Neural progenitor cell (in vitro differentiated cells): ENCODE measurements at regions not wholly inside any gene's neighbourhood (a gene's known extent, or its start where the extent isn't known, plus 50 kb on each side); places are given as distances from the start of the nearest gene placed in this dataset.

ENCODE experiments used
- DNase-seq: peaks from one replicate; pipeline ENCODE4 v3.0.0-alpha.2; 2016; ENCODE audit warnings: low spot score
- H2AFZ ChIP-seq: fragments of 200-600 bp; sonication (generic); replicated peaks from 2 replicates; pipeline ENCODE4 v1.6.1; 2016; ENCODE audit warnings: antibody characterized with exemption
- H3F3A ChIP-seq: fragments of 200-600 bp; sonication (generic); 2 replicates; pipeline ENCODE4 v1.6.1; 2016; ENCODE audit warnings: antibody characterized with exemption, low read depth
- H3K27ac ChIP-seq: fragments of 200-600 bp; sonication (generic); 2 replicates; pipeline ENCODE4 v1.5.1; 2016; ENCODE audit warnings: mild to moderate bottlenecking
- H3K27me3 ChIP-seq: fragments of 200-600 bp; sonication (generic); 2 replicates; pipeline ENCODE4 v1.6.1; 2016; ENCODE audit warnings: mild to moderate bottlenecking, moderate library complexity
- H3K36me3 ChIP-seq: fragments of 200-600 bp; sonication (generic); 2 replicates; pipeline ENCODE4 v1.5.1; 2016
- H3K4me1 ChIP-seq: fragments of 200-600 bp; sonication (generic); 2 replicates; pipeline ENCODE4 v1.6.1; 2016; ENCODE audit warnings: mixed run types
- H3K4me2 ChIP-seq: fragments of 200-600 bp; sonication (generic); 2 replicates; pipeline ENCODE4 v1.6.1; 2016
- H3K4me3 ChIP-seq: fragments of 200-600 bp; sonication (generic); 2 replicates; pipeline ENCODE4 v1.5.1; 2016
- H3K79me2 ChIP-seq: fragments of 200-600 bp; sonication (generic); 2 replicates; pipeline ENCODE4 v1.6.1; 2016; ENCODE audit warnings: low read depth
- H3K9ac ChIP-seq: fragments of 200-600 bp; sonication (generic); 2 replicates; pipeline ENCODE4 v1.6.1; 2016
- H3K9me3 ChIP-seq: fragments of 200-600 bp; sonication (generic); 2 replicates; pipeline ENCODE4 v1.5.1; 2016; ENCODE audit warnings: low read depth
- H4K20me1 ChIP-seq: fragments of 200-600 bp; sonication (generic); 2 replicates; pipeline ENCODE4 v1.6.1; 2016; ENCODE audit warnings: low read depth
- H3K27ac Mint-ChIP-seq: 3 replicates; pipeline ENCODE4 v1.8.0; 2021; ENCODE audit warnings: mixed read lengths
- H3K27me3 Mint-ChIP-seq: 2 replicates; pipeline ENCODE4 v1.8.0; 2022; ENCODE audit warnings: low read depth, mild to moderate bottlenecking, inconsistent platforms, moderate library complexity, mixed read lengths; ENCODE audit not compliant: insufficient read depth
- H3K36me3 Mint-ChIP-seq: 3 replicates; pipeline ENCODE4 v1.8.0; 2021; ENCODE audit warnings: mixed read lengths
- H3K4me1 Mint-ChIP-seq: 3 replicates; pipeline ENCODE4 v1.8.0; 2021; ENCODE audit warnings: mixed read lengths
- H3K4me3 Mint-ChIP-seq: 3 replicates; pipeline ENCODE4 v1.8.0; 2021; ENCODE audit warnings: mild to moderate bottlenecking, moderate library complexity, mixed read lengths
- H3K9me3 Mint-ChIP-seq: 3 replicates; pipeline ENCODE4 v1.8.0; 2020; ENCODE audit warnings: mixed read lengths
- CTCF ChIP-seq: fragments of 200-600 bp; sonication (generic); IDR thresholded peaks from 2 replicates; pipeline ENCODE4 v1.5.1; 2017; ENCODE audit warnings: antibody characterized with exemption, mild to moderate bottlenecking
- EZH2 ChIP-seq: fragments of 200-600 bp; sonication (generic); IDR thresholded peaks from 2 replicates; pipeline ENCODE4 v1.6.1; 2017; ENCODE audit warnings: antibody characterized with exemption, mild to moderate bottlenecking, moderate library complexity
- EZH2phosphoT487 ChIP-seq: fragments of 200-600 bp; sonication (generic); IDR thresholded peaks from 2 replicates; pipeline ENCODE4 v1.6.1; 2017; ENCODE audit warnings: antibody characterized with exemption

DNA sequence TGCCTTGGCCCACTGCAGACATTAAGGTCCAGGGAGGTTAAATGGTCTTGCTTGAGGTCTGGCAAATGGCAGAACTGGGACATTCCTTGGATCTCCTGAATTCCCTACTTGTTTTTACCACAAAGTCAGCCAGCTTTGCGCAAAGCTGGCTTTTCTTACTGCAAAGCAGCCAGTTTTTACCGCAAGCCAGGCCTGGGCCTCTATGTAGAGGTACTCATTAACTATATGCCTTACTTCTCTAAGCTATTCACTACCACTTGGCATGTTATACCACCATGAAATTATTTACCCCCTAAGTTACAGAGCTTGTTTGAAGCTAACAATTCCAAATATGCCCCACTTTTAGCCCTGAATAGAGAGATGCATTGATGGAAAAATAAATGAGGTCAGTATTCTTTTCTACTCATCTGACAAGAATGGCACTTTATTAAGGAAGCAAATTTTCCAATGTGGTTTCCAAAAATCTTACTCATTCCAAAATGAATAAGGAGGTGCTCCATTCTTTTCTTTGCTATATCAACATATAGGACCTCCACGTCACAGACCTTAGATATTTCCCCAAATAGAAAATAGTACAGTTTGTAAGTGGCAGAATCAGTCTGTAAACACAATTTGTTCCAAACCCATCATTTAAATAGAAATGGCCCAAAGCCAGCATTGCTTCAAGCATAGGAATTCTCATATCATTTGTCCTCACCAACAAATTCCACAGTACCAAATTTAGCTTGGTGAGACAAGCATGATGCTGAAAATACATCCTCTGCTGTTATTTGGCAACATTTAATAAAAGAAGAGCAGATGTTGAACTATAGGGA, 143.9 kb upstream of the TSC22D1 start:
- TF ChIP-seq CTCF (no peak), EZH2phosphoT487 (no peak), EZH2 (no peak)
- Histone ChIP-seq H3F3A (no peaks in the 10 kb centered on the region), H3K27me3 (no peaks in the 10 kb centered on the region), H3K4me1 (no peaks in the 10 kb centered on the region), H4K20me1 (no peaks in the 10 kb centered on the region), H3K36me3 (no peaks in the 10 kb centered on the region), H3K79me2 (no peaks in the 10 kb centered on the region), H3K27ac (no peak overlapping the region), H3K9ac (no peak overlapping the region), H3K4me2 (no peak overlapping the region), H3K4me3 (no peak overlapping the region), H2AFZ (peak overlapping the region; percentile 5), H3K9me3 (no peaks in the 10 kb centered on the region)
- H3K27me3 Mint-ChIP-seq: peaks cover 3% of the 10 kb centered on the region
- no peak overlapping the region for H3K4me3 Mint-ChIP-seq
- no peaks in the 10 kb centered on the region for H3K36me3 Mint-ChIP-seq
- DNase-seq: no peak
- no peak overlapping the region for H3K27ac Mint-ChIP-seq
- H3K9me3 Mint-ChIP-seq: peaks cover 3% of the 10 kb centered on the region
- H3K4me1 Mint-ChIP-seq: no peaks in the 10 kb centered on the region

GRCh38 chr13:44718467-44718866, 142.3 kb upstream of the TSC22D1 start:
- Mint-ChIP-seq H3K27ac (no peak overlapping the region), H3K4me3 (no peak overlapping the region), H3K27me3 (peaks cover 3% of the 10 kb centered on the region), H3K4me1 (no peaks in the 10 kb centered on the region), H3K36me3 (no peaks in the 10 kb centered on the region), H3K9me3 (peaks cover 3% of the 10 kb centered on the region)
- DNase-seq: no peak
- TF ChIP-seq CTCF: no peak
- no peak for TF ChIP-seq EZH2
- TF ChIP-seq EZH2phosphoT487: no peak
- Histone ChIP-seq H3K9ac (no peak overlapping the region), H3K4me3 (no peak overlapping the region), H2AFZ (peak overlapping the region; percentile 67), H3F3A (no peaks in the 10 kb centered on the region), H3K79me2 (no peaks in the 10 kb centered on the region), H3K4me1 (no peaks in the 10 kb centered on the region), H3K9me3 (no peaks in the 10 kb centered on the region), H3K27me3 (no peaks in the 10 kb centered on the region), H3K27ac (no peak overlapping the region), H4K20me1 (no peaks in the 10 kb centered on the region), H3K4me2 (no peak overlapping the region), H3K36me3 (no peaks in the 10 kb centered on the region)

- no peak overlapping the region for H3K27ac ChIP-seq
- no peaks in the 10 kb centered on the region for H3K79me2 ChIP-seq
- no peak overlapping the region for H3K4me2 ChIP-seq
- H3K4me3 ChIP-seq: no peak overlapping the region
- Mint-ChIP-seq H3K4me1 (no peaks in the 10 kb centered on the region), H3K4me3 (no peak overlapping the region), H3K36me3 (no peaks in the 10 kb centered on the region), H3K27me3 (peaks cover 3% of the 10 kb centered on the region), H3K27ac (no peak overlapping the region), H3K9me3 (no peaks in the 10 kb centered on the region)
- no peaks in the 10 kb centered on the region for H3F3A ChIP-seq
- no peak overlapping the region for H3K9ac ChIP-seq
- H3K4me1 ChIP-seq: no peaks in the 10 kb centered on the region
- H4K20me1 ChIP-seq: no peaks in the 10 kb centered on the region
- H3K27me3 ChIP-seq: no peaks in the 10 kb centered on the region
- no peaks in the 10 kb centered on the region for H3K36me3 ChIP-seq
- no peaks in the 10 kb centered on the region for H3K9me3 ChIP-seq
- TF ChIP-seq EZH2phosphoT487 (no peak), EZH2 (no peak), CTCF (no peak)
- no peak for DNase-seq
- no peak overlapping the region for H2AFZ ChIP-seq
Measured at GRCh38 chr13:44715287-44716230, 139.4 kb upstream of the TSC22D1 start.
